GM12878 (cell line): ENCODE measurements at regions not wholly inside any gene's neighbourhood (a gene's known extent, or its start where the extent isn't known, plus 50 kb on each side); places are given as distances from the start of the nearest gene placed in this dataset.

Experiments used
- ATAC-seq: fragments of 200-7000 bp; cut with Tn5 transposase; 3 replicates; pipeline ENCODE4 v1.9.1; 2020; ENCODE audit warnings: mild to moderate bottlenecking, moderate library complexity
- BruUV-seq: library from RNA; stranded (reverse); fragments of 400-500 nt; replicated peaks from 2 replicates; lab custom pipeline; 2021; lab: Mats Ljungman, UMichigan
- CTCF ChIA-PET: fragments of 300-600 bp; sonication (Branson Sonifier 250); formaldehyde crosslinking; extraction: SDS; loops from one replicate; lab custom pipeline; 2021; ENCODE audit warnings: inconsistent platforms; lab: Yijun Ruan, JAX
- POLR2A ChIA-PET: fragments of 350-600 bp; formaldehyde crosslinking; extraction: SDS; loops from one replicate; lab custom pipeline; 2021; ENCODE audit warnings: inconsistent platforms; lab: Charles Lee
- RAD21 ChIA-PET: fragments of 300-600 bp; sonication (Branson Sonifier 250); formaldehyde crosslinking; loops from one replicate; lab custom pipeline; 2023; ENCODE audit warnings: antibody characterized with exemption; ENCODE audit not compliant: unreplicated experiment; lab: Charles Lee
- SMC1A ChIA-PET: fragments of 300-600 bp; sonication (Branson Sonifier 250); formaldehyde crosslinking; loops from one replicate; lab custom pipeline; 2023; ENCODE audit not compliant: unreplicated experiment, uncharacterized antibody; lab: Charles Lee
- DNase-seq: peaks from one replicate; pipeline ENCODE4 v3.0.0-alpha.2; 2011; ENCODE audit warnings: low read depth, low spot score
- FAIRE-seq: peaks from 3 replicates; lab custom pipeline; 2011; peaks lifted over from hg19 to GRCh38; lab: Jason Lieb, UNC
- H2AFZ ChIP-seq: 2 replicates; pipeline ENCODE4 v1.6.0; 2011; ENCODE audit warnings: low read depth, low read length, control low read depth; ENCODE audit not compliant: control insufficient read depth
- H3K27ac ChIP-seq: 2 replicates; pipeline ENCODE4 v1.5.1; 2011; ENCODE audit warnings: control low read depth; ENCODE audit not compliant: control insufficient read depth, insufficient read depth
- H3K27me3 ChIP-seq, 2 experiments: replicated peaks in 1 of 2; 2 replicates each; pipeline versions ENCODE4 v1.6.0 to v1.6.1; 2011; ENCODE audit warnings: low read length in 1 of 2; ENCODE audit not compliant: control insufficient read depth in 2 of 2, insufficient read depth in 2 of 2
- H3K36me3 ChIP-seq, 2 experiments: 2 replicates each; pipeline ENCODE4 v1.5.1; 2011; ENCODE audit warnings: low read length in 1 of 2; ENCODE audit not compliant: control insufficient read depth in 2 of 2, insufficient read depth in 2 of 2
- H3K4me1 ChIP-seq: 2 replicates; pipeline ENCODE4 v1.6.1; 2011; ENCODE audit warnings: mild to moderate bottlenecking, low read length, moderate library complexity, mixed read lengths; ENCODE audit not compliant: control insufficient read depth, insufficient read depth
- H3K4me2 ChIP-seq: 2 replicates; pipeline ENCODE4 v1.6.0; 2011; ENCODE audit warnings: control low read depth; ENCODE audit not compliant: control insufficient read depth, insufficient read depth
- H3K4me3 ChIP-seq: fragments of 200-600 bp; sonication (generic); 2 replicates; pipeline ENCODE4 v1.5.1; 2016
- H3K79me2 ChIP-seq: 2 replicates; pipeline ENCODE4 v1.6.0; 2011; ENCODE audit warnings: low read length; ENCODE audit not compliant: control insufficient read depth, insufficient read depth
- H3K9ac ChIP-seq: 2 replicates; pipeline ENCODE4 v1.8.0; 2011; ENCODE audit warnings: low read length, control low read depth, mixed read lengths; ENCODE audit not compliant: control insufficient read depth, insufficient read depth
- H3K9me3 ChIP-seq: replicated peaks from 3 replicates; pipeline ENCODE4 v1.5.1; 2011; ENCODE audit warnings: mild to moderate bottlenecking, low read length; ENCODE audit not compliant: control insufficient read depth, insufficient read depth
- H4K20me1 ChIP-seq: 2 replicates; pipeline ENCODE4 v1.6.0; 2011; ENCODE audit not compliant: control insufficient read depth, insufficient read depth
- ASH2L ChIP-seq: fragments of 300-600, 200-600 bp; sonication (generic); IDR thresholded peaks from 2 replicates; pipeline ENCODE4 v1.6.1; 2017; ENCODE audit warnings: low read depth, mild to moderate bottlenecking, borderline replicate concordance
- BCLAF1 ChIP-seq: fragments of 450-650 bp; IDR thresholded peaks from 2 replicates; pipeline ENCODE4 v1.6.1; 2017; ENCODE audit warnings: antibody characterized with exemption, mild to moderate bottlenecking, moderate library complexity
- CBFB ChIP-seq: IDR thresholded peaks from 2 replicates; pipeline ENCODE4 v1.6.1; 2016; ENCODE audit warnings: antibody characterized with exemption, low read depth
- CEBPB ChIP-seq, 2 experiments: fragments of 150-350 bp in 1 of 2; IDR thresholded peaks; 2 replicates each; pipeline ENCODE4 v1.6.1; 2012 to 2014; ENCODE audit warnings: low read depth in 2 of 2, low read length in 2 of 2, borderline replicate concordance in 1 of 2, inconsistent platforms in 1 of 2
- CHD2 ChIP-seq: IDR thresholded peaks from 2 replicates; pipeline ENCODE4 v1.6.1; 2011; ENCODE audit warnings: low read depth, low read length, improper control_type of control experiment, borderline replicate concordance
- SMARCA5 ChIP-seq: fragments of 450-650 bp; IDR thresholded peaks from 2 replicates; pipeline ENCODE4 v1.6.1; 2017; ENCODE audit warnings: mild to moderate bottlenecking
- SMC3 ChIP-seq: IDR thresholded peaks from 2 replicates; pipeline ENCODE4 v1.6.1; 2011; ENCODE audit warnings: low read length, improper control_type of control experiment, borderline replicate concordance
- USF2 ChIP-seq: IDR thresholded peaks from 2 replicates; pipeline ENCODE4 v1.6.1; 2011; ENCODE audit warnings: low read depth, low read length, improper control_type of control experiment, borderline replicate concordance
- YBX1 ChIP-seq: fragments of 450-650 bp; IDR thresholded peaks from 2 replicates; pipeline ENCODE4 v1.6.1; 2016; ENCODE audit warnings: antibody characterized with exemption
- ZBTB11 ChIP-seq: fragments of 450-650 bp; formaldehyde crosslinking; IDR thresholded peaks from 2 replicates; pipeline ENCODE4 v1.5.0; 2022; ENCODE audit warnings: mild to moderate bottlenecking, missing genetic modification characterization
- ZNF622 ChIP-seq: fragments of 450-650 bp; IDR thresholded peaks from 2 replicates; pipeline ENCODE4 v1.6.1; 2017; ENCODE audit warnings: mild to moderate bottlenecking, inconsistent platforms
- WGBS: methylation state at CpG from one replicate; pipeline ENCODE4 v1.1.6; 2016; ENCODE audit warnings: low lambda C conversion rate; ENCODE audit not compliant: insufficient replicate concordance, insufficient coverage; ENCODE audit errors: missing lambda C conversion rate; 5-methylcytosine and 5-hydroxymethylcytosine counted together
- in situ Hi-C: fragments of 300-500 bp; cut with MboI; formaldehyde crosslinking; loops from 9 replicates; pipeline ENCODE4 v1.14.3; 2018; ENCODE audit warnings: mixed read lengths
- intact Hi-C: fragments of 100-400 bp; cut with micrococcal nuclease; formaldehyde crosslinking; loops from one replicate; pipeline ENCODE4 v1.14.2; 2022; ENCODE audit not compliant: unreplicated experiment
- TF ChIP-seq, protein P1 (sequence below): fragments of 450-650 bp; IDR thresholded peaks from 2 replicates; pipeline ENCODE4 v1.6.1; 2017; ENCODE audit warnings: mild to moderate bottlenecking, moderate library complexity

DNA sequence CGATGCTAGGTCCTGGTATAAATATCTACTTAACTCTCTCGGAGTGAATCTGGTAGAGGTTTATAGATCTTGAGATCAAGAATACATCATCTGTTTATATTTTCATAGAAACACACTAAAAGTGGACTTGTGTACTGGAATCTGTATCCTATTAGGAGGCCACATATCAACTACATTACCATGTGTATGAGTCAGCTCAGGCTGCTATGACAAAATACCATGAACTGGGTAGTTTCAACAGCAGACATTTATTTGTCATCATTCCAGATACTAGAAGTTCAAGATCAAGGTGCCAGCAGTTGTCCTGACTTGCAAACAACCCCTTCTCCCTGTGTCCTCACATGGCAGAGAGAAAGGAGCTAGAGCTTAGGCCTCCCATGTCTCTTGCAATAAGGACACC is 113.9 kb upstream of the PFKP start:
- RAD21 ChIA-PET: no interaction called here
- Histone ChIP-seq H3K4me2 (no peak overlapping the region), H4K20me1 (no peaks in the 10 kb centered on the region), H3K36me3 (no peaks in the 10 kb centered on the region), H2AFZ (no peak overlapping the region), H3K4me3 (no peak overlapping the region), H3K9ac (no peak overlapping the region), H3K27ac (no peak overlapping the region), H3K27me3 (no peaks in the 10 kb centered on the region), H3K4me1 (peaks cover 14% of the 10 kb centered on the region), H3K9me3 (peaks cover 1% of the 10 kb centered on the region; the same call in 1 of the 3 replicates)
- POLR2A ChIA-PET: no interaction called here
- in situ Hi-C loops (no loop called here), intact Hi-C loops (no loop called here)
- SMC1A ChIA-PET: interaction anchor here (0.5 to 1.4 kb wide), 2 partner anchors 24 to 44 kb away, joined by 3 to 6 read pairs; no protein-coding TSS in a partner anchor
- DNase-seq: no peak
- no peak for ATAC-seq
- FAIRE-seq: no peak
- TF ChIP-seq CEBPB (IDR thresholded peaks at IDR 0.05; ENCODE audit: borderline replicate concordance in 1 of 2, low read depth in 2 of 2, low read length in 2 of 2) (no peak), USF2 (no peak), CHD2 (no peak), CBFB (no peak), ASH2L (no peak), ZNF622 (no peak), SMARCA5 (no peak), BCLAF1 (no peak), ZBTB11 (no peak), YBX1 (no peak), SMC3 (no peak)
- TF ChIP-seq, protein P1, sequence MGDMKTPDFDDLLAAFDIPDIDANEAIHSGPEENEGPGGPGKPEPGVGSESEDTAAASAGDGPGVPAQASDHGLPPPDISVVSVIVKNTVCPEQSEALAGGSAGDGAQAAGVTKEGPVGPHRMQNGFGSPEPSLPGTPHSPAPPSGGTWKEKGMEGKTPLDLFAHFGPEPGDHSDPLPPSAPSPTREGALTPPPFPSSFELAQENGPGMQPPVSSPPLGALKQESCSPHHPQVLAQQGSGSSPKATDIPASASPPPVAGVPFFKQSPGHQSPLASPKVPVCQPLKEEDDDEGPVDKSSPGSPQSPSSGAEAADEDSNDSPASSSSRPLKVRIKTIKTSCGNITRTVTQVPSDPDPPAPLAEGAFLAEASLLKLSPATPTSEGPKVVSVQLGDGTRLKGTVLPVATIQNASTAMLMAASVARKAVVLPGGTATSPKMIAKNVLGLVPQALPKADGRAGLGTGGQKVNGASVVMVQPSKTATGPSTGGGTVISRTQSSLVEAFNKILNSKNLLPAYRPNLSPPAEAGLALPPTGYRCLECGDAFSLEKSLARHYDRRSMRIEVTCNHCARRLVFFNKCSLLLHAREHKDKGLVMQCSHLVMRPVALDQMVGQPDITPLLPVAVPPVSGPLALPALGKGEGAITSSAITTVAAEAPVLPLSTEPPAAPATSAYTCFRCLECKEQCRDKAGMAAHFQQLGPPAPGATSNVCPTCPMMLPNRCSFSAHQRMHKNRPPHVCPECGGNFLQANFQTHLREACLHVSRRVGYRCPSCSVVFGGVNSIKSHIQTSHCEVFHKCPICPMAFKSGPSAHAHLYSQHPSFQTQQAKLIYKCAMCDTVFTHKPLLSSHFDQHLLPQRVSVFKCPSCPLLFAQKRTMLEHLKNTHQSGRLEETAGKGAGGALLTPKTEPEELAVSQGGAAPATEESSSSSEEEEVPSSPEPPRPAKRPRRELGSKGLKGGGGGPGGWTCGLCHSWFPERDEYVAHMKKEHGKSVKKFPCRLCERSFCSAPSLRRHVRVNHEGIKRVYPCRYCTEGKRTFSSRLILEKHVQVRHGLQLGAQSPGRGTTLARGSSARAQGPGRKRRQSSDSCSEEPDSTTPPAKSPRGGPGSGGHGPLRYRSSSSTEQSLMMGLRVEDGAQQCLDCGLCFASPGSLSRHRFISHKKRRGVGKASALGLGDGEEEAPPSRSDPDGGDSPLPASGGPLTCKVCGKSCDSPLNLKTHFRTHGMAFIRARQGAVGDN: no peak
- TF ChIP-seq, all 136 proteins: peak for 0
- BruUV-seq: no TSS peak
- CTCF ChIA-PET: interaction anchor here (1.2 kb wide), 1 partner anchor 25 kb away, joined by 3 read pairs; no protein-coding TSS in a partner anchor
- no peaks in the 10 kb centered on the region for H3K79me2 ChIP-seq
- 11% methylated on average over 2 of the region's 2 CpGs for WGBS
